DND-41 (cell line): ENCODE measurements at regions not wholly inside any gene's neighbourhood (a gene's known extent, or its start where the extent isn't known, plus 50 kb on each side); places are given as distances from the start of the nearest gene placed in this dataset.

Experiments used
- EZH2 ChIP-seq: IDR thresholded peaks from 3 replicates; pipeline ENCODE4 v1.6.1; 2012; ENCODE audit warnings: borderline replicate concordance, low read depth, mild to moderate bottlenecking, moderate library complexity, low read length, inconsistent platforms; ENCODE audit not compliant: severe bottlenecking
- TF ChIP-seq, protein P1 (sequence below): IDR thresholded peaks from 2 replicates; pipeline ENCODE4 v1.5.1; 2012; ENCODE audit warnings: borderline replicate concordance, low read length, moderate library complexity, mild to moderate bottlenecking; ENCODE audit not compliant: poor library complexity, severe bottlenecking; ENCODE audit errors: extremely low read depth

DNA sequence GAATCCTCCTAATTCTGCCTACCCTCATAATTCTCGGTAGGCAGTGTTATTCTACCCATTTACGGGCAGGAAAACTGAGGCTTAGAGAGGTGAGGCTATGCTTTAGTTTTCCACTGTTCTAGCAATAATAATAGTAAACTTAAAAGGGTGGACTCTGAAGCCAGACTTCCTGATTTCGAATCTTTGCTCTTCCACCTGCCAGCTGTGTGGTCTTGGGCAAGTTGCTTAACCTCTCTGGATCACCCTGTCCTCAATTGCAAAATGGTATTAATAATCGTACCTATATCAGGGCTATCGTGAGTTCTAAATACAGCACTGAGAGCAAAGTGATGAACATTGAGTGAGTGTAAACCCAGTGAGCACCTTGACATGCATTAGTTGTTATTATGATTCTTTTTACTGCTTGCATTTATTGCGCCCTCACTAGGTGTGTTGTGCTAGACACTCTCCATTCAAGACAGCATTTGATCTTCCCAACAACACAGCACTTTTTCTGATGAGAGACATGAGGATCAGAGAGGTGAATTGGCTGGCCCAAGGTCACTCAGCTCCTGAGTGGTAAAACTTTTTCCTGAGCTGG lies 102.3 kb upstream of the CSF3R start:
- no peak for TF ChIP-seq EZH2
- TF ChIP-seq, protein P1, sequence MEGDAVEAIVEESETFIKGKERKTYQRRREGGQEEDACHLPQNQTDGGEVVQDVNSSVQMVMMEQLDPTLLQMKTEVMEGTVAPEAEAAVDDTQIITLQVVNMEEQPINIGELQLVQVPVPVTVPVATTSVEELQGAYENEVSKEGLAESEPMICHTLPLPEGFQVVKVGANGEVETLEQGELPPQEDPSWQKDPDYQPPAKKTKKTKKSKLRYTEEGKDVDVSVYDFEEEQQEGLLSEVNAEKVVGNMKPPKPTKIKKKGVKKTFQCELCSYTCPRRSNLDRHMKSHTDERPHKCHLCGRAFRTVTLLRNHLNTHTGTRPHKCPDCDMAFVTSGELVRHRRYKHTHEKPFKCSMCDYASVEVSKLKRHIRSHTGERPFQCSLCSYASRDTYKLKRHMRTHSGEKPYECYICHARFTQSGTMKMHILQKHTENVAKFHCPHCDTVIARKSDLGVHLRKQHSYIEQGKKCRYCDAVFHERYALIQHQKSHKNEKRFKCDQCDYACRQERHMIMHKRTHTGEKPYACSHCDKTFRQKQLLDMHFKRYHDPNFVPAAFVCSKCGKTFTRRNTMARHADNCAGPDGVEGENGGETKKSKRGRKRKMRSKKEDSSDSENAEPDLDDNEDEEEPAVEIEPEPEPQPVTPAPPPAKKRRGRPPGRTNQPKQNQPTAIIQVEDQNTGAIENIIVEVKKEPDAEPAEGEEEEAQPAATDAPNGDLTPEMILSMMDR = no peak
